Caco-2 (cell line): ENCODE measurements at regions not wholly inside any gene's neighbourhood (a gene's known extent, or its start where the extent isn't known, plus 50 kb on each side); places are given as distances from the start of the nearest gene placed in this dataset.

Experiments used
- BruUV-seq: library from RNA; stranded (reverse); fragments of 400-500 nt; replicated peaks from 2 replicates; lab custom pipeline; 2021; lab: Mats Ljungman, UMichigan
- CTCF ChIA-PET: fragments of 300-600 bp; sonication (Branson Sonifier 250); formaldehyde crosslinking; loops from one replicate; lab custom pipeline; 2022; ENCODE audit warnings: antibody characterized with exemption; lab: Charles Lee
- POLR2A ChIA-PET: fragments of 300-600 bp; sonication (Branson Sonifier 250); formaldehyde crosslinking; loops from one replicate; lab custom pipeline; 2022; ENCODE audit warnings: antibody characterized with exemption; lab: Charles Lee
- DNase-seq, 2 experiments: peaks; one replicate each; pipeline versions ENCODE4 v3.0.0 to v3.0.0-alpha.2; 2020 to 2022
- H3K27me3 ChIP-seq: replicated peaks from 2 replicates; pipeline ENCODE4 v1.6.0; 2011; ENCODE audit warnings: low read length; ENCODE audit not compliant: control insufficient read depth, insufficient read depth
- H3K36me3 ChIP-seq: 2 replicates; pipeline ENCODE4 v1.5.1; 2011; ENCODE audit warnings: low read length; ENCODE audit not compliant: control insufficient read depth, insufficient read depth
- H3K4me1 ChIP-seq: fragments of 250-450 bp; sonication (Bioruptor Pico); 2 replicates; pipeline ENCODE4 v1.5.1; 2020; ENCODE audit warnings: mild to moderate bottlenecking
- H3K4me3 ChIP-seq: 2 replicates; pipeline ENCODE4 v1.5.1; 2011; ENCODE audit warnings: low read depth, mild to moderate bottlenecking, control low read depth, low read length
- H3K9me3 ChIP-seq: fragments of 250-450 bp; sonication (Bioruptor Pico); 2 replicates; pipeline ENCODE4 v1.5.1; 2020; ENCODE audit warnings: mild to moderate bottlenecking, moderate library complexity
- H3K27ac Mint-ChIP-seq: one replicate; pipeline ENCODE4 v1.8.0; 2022; ENCODE audit warnings: mixed read lengths; ENCODE audit not compliant: unreplicated experiment
- H3K27me3 Mint-ChIP-seq: one replicate; pipeline ENCODE4 v1.8.0; 2022; ENCODE audit warnings: mixed read lengths; ENCODE audit not compliant: insufficient read depth, unreplicated experiment
- H3K36me3 Mint-ChIP-seq: one replicate; pipeline ENCODE4 v1.8.0; 2022; ENCODE audit warnings: mild to moderate bottlenecking, mixed read lengths; ENCODE audit not compliant: insufficient read depth, unreplicated experiment
- H3K4me1 Mint-ChIP-seq: one replicate; pipeline ENCODE4 v1.8.0; 2022; ENCODE audit warnings: low read depth, mixed read lengths; ENCODE audit not compliant: unreplicated experiment
- H3K4me3 Mint-ChIP-seq: one replicate; pipeline ENCODE4 v1.8.0; 2022; ENCODE audit warnings: mild to moderate bottlenecking, moderate library complexity, mixed read lengths; ENCODE audit not compliant: unreplicated experiment
- H3K9me3 Mint-ChIP-seq: one replicate; pipeline ENCODE4 v1.8.0; 2022; ENCODE audit warnings: mixed read lengths; ENCODE audit not compliant: unreplicated experiment
- CTCF ChIP-seq, 2 experiments: fragments of 200-600 bp in 1 of 2; IDR thresholded peaks; 1 replicate in 1 of 2; 2 replicates in 1 of 2; pipeline versions ENCODE4 v1.5.1 to v1.8.0; 2011 to 2022; ENCODE audit warnings: antibody characterized with exemption in 1 of 2, control low read depth in 1 of 2, inconsistent platforms in 1 of 2, low read depth in 1 of 2, low read length in 1 of 2, mild to moderate bottlenecking in 1 of 2, moderate library complexity in 1 of 2; ENCODE audit not compliant: insufficient read depth in 1 of 2, severe bottlenecking in 1 of 2, unreplicated experiment in 1 of 2
- intact Hi-C: fragments of 100-400 bp; cut with micrococcal nuclease; formaldehyde crosslinking; loops from one replicate; pipeline ENCODE4 v1.10.0; 2022; ENCODE audit not compliant: unreplicated experiment

- CTCF ChIA-PET, result interaction anchor here (0.7 kb wide), 2 partner anchors 9 to 53 kb away, joined by 3 to 7 read pairs; no protein-coding TSS in a partner anchor
- Histone ChIP-seq H3K9me3 (no peaks in the 10 kb centered on the region), H3K27me3 (no peaks in the 10 kb centered on the region), H3K36me3 (no peaks in the 10 kb centered on the region), H3K4me1 (no peaks in the 10 kb centered on the region), H3K4me3 (no peak overlapping the region)
- TF ChIP-seq CTCF (IDR thresholded peaks at IDR 0.05; ENCODE audit: insufficient read depth in 1 of 2, low read depth in 1 of 2, low read length in 1 of 2, severe bottlenecking in 1 of 2, unreplicated experiment in 1 of 2), result no peak
- no peak overlapping the region for H3K4me3 Mint-ChIP-seq
- H3K27ac Mint-ChIP-seq, result no peak overlapping the region
- H3K36me3 Mint-ChIP-seq, result no peaks in the 10 kb centered on the region
- BruUV-seq, result no TSS peak
- POLR2A ChIA-PET, result no interaction called here
- intact Hi-C loops, result loop anchor here (5.0 kb wide), 1 partner anchor 50 kb away; no protein-coding TSS in a partner anchor
- peaks cover 12% of the 10 kb centered on the region for H3K9me3 Mint-ChIP-seq
- H3K4me1 Mint-ChIP-seq, result no peaks in the 10 kb centered on the region
- DNase-seq, result no peak
- H3K27me3 Mint-ChIP-seq, result no peaks in the 10 kb centered on the region
Observed at GRCh38 chr4:53697016-53697685, 105.9 kb upstream of the LNX1 start.

- H3K27me3 ChIP-seq, result no peaks in the 10 kb centered on the region
- CTCF ChIA-PET, result no interaction called here
- no peak overlapping the region for H3K4me3 Mint-ChIP-seq
- no peak overlapping the region for H3K27ac Mint-ChIP-seq
- no peaks in the 10 kb centered on the region for H3K4me1 ChIP-seq
- H3K9me3 Mint-ChIP-seq, result peaks cover 13% of the 10 kb centered on the region
- H3K36me3 ChIP-seq, result no peaks in the 10 kb centered on the region
- no peak for TF ChIP-seq CTCF (IDR thresholded peaks at IDR 0.05; ENCODE audit: insufficient read depth in 1 of 2, low read depth in 1 of 2, low read length in 1 of 2, severe bottlenecking in 1 of 2, unreplicated experiment in 1 of 2)
- DNase-seq, result no peak
- H3K27me3 Mint-ChIP-seq, result no peaks in the 10 kb centered on the region
- intact Hi-C loops, result loop anchor here (5.0 kb wide), 1 partner anchor 49 kb away; no protein-coding TSS in a partner anchor
- no peak overlapping the region for H3K4me3 ChIP-seq
- BruUV-seq, result no TSS peak
- H3K9me3 ChIP-seq, result no peaks in the 10 kb centered on the region
- no peaks in the 10 kb centered on the region for H3K36me3 Mint-ChIP-seq
- no peaks in the 10 kb centered on the region for H3K4me1 Mint-ChIP-seq
- POLR2A ChIA-PET, result no interaction called here
Observed at GRCh38 chr4:53695540-53696463, 104.5 kb upstream of the LNX1 start.

- H3K4me3 ChIP-seq, result no peak overlapping the region
- Mint-ChIP-seq H3K27ac (no peak overlapping the region), H3K36me3 (no peaks in the 10 kb centered on the region), H3K27me3 (no peaks in the 10 kb centered on the region), H3K4me3 (no peak overlapping the region), H3K9me3 (peaks cover 19% of the 10 kb centered on the region), H3K4me1 (no peaks in the 10 kb centered on the region)
- H3K4me1 ChIP-seq, result no peaks in the 10 kb centered on the region
- no TSS peak for BruUV-seq
- TF ChIP-seq CTCF (IDR thresholded peaks at IDR 0.05; ENCODE audit: insufficient read depth in 1 of 2, low read depth in 1 of 2, low read length in 1 of 2, severe bottlenecking in 1 of 2, unreplicated experiment in 1 of 2), result no peak
- H3K36me3 ChIP-seq, result no peaks in the 10 kb centered on the region
- ChIA-PET CTCF (no interaction called here), POLR2A (no interaction called here)
- H3K27me3 ChIP-seq, result no peaks in the 10 kb centered on the region
- no peaks in the 10 kb centered on the region for H3K9me3 ChIP-seq
- no peak for DNase-seq
- intact Hi-C loops, result loop anchor here (5.0 kb wide), 1 partner anchor 47 kb away; no protein-coding TSS in a partner anchor
Observed at GRCh38 chr4:53694666-53695065, 103.4 kb upstream of the LNX1 start.
